Caco-2 (cell line): ENCODE measurements at regions not wholly inside any gene's neighbourhood (a gene's known extent, or its start where the extent isn't known, plus 50 kb on each side); places are given as distances from the start of the nearest gene placed in this dataset.

Experiments used
- BruUV-seq: library from RNA; stranded (reverse); fragments of 400-500 nt; replicated peaks from 2 replicates; lab custom pipeline; 2021; lab: Mats Ljungman, UMichigan
- CTCF ChIA-PET: fragments of 300-600 bp; sonication (Branson Sonifier 250); formaldehyde crosslinking; loops from one replicate; lab custom pipeline; 2022; ENCODE audit warnings: antibody characterized with exemption; lab: Charles Lee
- POLR2A ChIA-PET: fragments of 300-600 bp; sonication (Branson Sonifier 250); formaldehyde crosslinking; loops from one replicate; lab custom pipeline; 2022; ENCODE audit warnings: antibody characterized with exemption; lab: Charles Lee
- DNase-seq, 2 experiments: peaks; one replicate each; pipeline versions ENCODE4 v3.0.0 to v3.0.0-alpha.2; 2020 to 2022
- H3K27me3 ChIP-seq: replicated peaks from 2 replicates; pipeline ENCODE4 v1.6.0; 2011; ENCODE audit warnings: low read length; ENCODE audit not compliant: control insufficient read depth, insufficient read depth
- H3K36me3 ChIP-seq: 2 replicates; pipeline ENCODE4 v1.5.1; 2011; ENCODE audit warnings: low read length; ENCODE audit not compliant: control insufficient read depth, insufficient read depth
- H3K4me1 ChIP-seq: fragments of 250-450 bp; sonication (Bioruptor Pico); 2 replicates; pipeline ENCODE4 v1.5.1; 2020; ENCODE audit warnings: mild to moderate bottlenecking
- H3K4me3 ChIP-seq: 2 replicates; pipeline ENCODE4 v1.5.1; 2011; ENCODE audit warnings: low read depth, mild to moderate bottlenecking, control low read depth, low read length
- H3K9me3 ChIP-seq: fragments of 250-450 bp; sonication (Bioruptor Pico); 2 replicates; pipeline ENCODE4 v1.5.1; 2020; ENCODE audit warnings: mild to moderate bottlenecking, moderate library complexity
- H3K27ac Mint-ChIP-seq: one replicate; pipeline ENCODE4 v1.8.0; 2022; ENCODE audit warnings: mixed read lengths; ENCODE audit not compliant: unreplicated experiment
- H3K27me3 Mint-ChIP-seq: one replicate; pipeline ENCODE4 v1.8.0; 2022; ENCODE audit warnings: mixed read lengths; ENCODE audit not compliant: insufficient read depth, unreplicated experiment
- H3K36me3 Mint-ChIP-seq: one replicate; pipeline ENCODE4 v1.8.0; 2022; ENCODE audit warnings: mild to moderate bottlenecking, mixed read lengths; ENCODE audit not compliant: insufficient read depth, unreplicated experiment
- H3K4me1 Mint-ChIP-seq: one replicate; pipeline ENCODE4 v1.8.0; 2022; ENCODE audit warnings: low read depth, mixed read lengths; ENCODE audit not compliant: unreplicated experiment
- H3K4me3 Mint-ChIP-seq: one replicate; pipeline ENCODE4 v1.8.0; 2022; ENCODE audit warnings: mild to moderate bottlenecking, moderate library complexity, mixed read lengths; ENCODE audit not compliant: unreplicated experiment
- H3K9me3 Mint-ChIP-seq: one replicate; pipeline ENCODE4 v1.8.0; 2022; ENCODE audit warnings: mixed read lengths; ENCODE audit not compliant: unreplicated experiment
- CTCF ChIP-seq, 2 experiments: fragments of 200-600 bp in 1 of 2; IDR thresholded peaks; 1 replicate in 1 of 2; 2 replicates in 1 of 2; pipeline versions ENCODE4 v1.5.1 to v1.8.0; 2011 to 2022; ENCODE audit warnings: antibody characterized with exemption in 1 of 2, control low read depth in 1 of 2, inconsistent platforms in 1 of 2, low read depth in 1 of 2, low read length in 1 of 2, mild to moderate bottlenecking in 1 of 2, moderate library complexity in 1 of 2; ENCODE audit not compliant: insufficient read depth in 1 of 2, severe bottlenecking in 1 of 2, unreplicated experiment in 1 of 2
- intact Hi-C: fragments of 100-400 bp; cut with micrococcal nuclease; formaldehyde crosslinking; loops from one replicate; pipeline ENCODE4 v1.10.0; 2022; ENCODE audit not compliant: unreplicated experiment

- Mint-ChIP-seq H3K4me3 (no peak overlapping the region), H3K27ac (no peak overlapping the region), H3K9me3 (no peaks in the 10 kb centered on the region), H3K27me3 (peaks cover 7% of the 10 kb centered on the region), H3K4me1 (no peaks in the 10 kb centered on the region), H3K36me3 (no peaks in the 10 kb centered on the region)
- BruUV-seq = no TSS peak
- ChIA-PET CTCF (no interaction called here), POLR2A (no interaction called here)
- Histone ChIP-seq H3K27me3 (no peaks in the 10 kb centered on the region), H3K4me1 (no peaks in the 10 kb centered on the region), H3K4me3 (no peak overlapping the region), H3K36me3 (no peaks in the 10 kb centered on the region), H3K9me3 (no peaks in the 10 kb centered on the region)
- intact Hi-C loops = no loop called here
- no peak for TF ChIP-seq CTCF (IDR thresholded peaks at IDR 0.05; ENCODE audit: insufficient read depth in 1 of 2, low read depth in 1 of 2, low read length in 1 of 2, severe bottlenecking in 1 of 2, unreplicated experiment in 1 of 2)
- DNase-seq = no peak
Measured at GRCh38 chr1:57860325-57860724, 436.5 kb upstream of the DAB1 start.

GRCh38 chr1:57858740-57859139, 434.9 kb upstream of the DAB1 start:
- Histone ChIP-seq H3K4me3 (no peak overlapping the region), H3K36me3 (no peaks in the 10 kb centered on the region), H3K27me3 (no peaks in the 10 kb centered on the region), H3K9me3 (no peaks in the 10 kb centered on the region), H3K4me1 (no peaks in the 10 kb centered on the region)
- no peak for TF ChIP-seq CTCF (IDR thresholded peaks at IDR 0.05; ENCODE audit: insufficient read depth in 1 of 2, low read depth in 1 of 2, low read length in 1 of 2, severe bottlenecking in 1 of 2, unreplicated experiment in 1 of 2)
- Mint-ChIP-seq H3K4me3 (no peak overlapping the region), H3K36me3 (no peaks in the 10 kb centered on the region), H3K27me3 (peaks cover 7% of the 10 kb centered on the region), H3K4me1 (no peaks in the 10 kb centered on the region), H3K9me3 (no peaks in the 10 kb centered on the region), H3K27ac (no peak overlapping the region)
- no peak for DNase-seq
- ChIA-PET CTCF (no interaction called here), POLR2A (no interaction called here)
- intact Hi-C loops = no loop called here
- no TSS peak for BruUV-seq

GRCh38 chr1:57857809-57858208, 433.9 kb upstream of the DAB1 start:
- Histone ChIP-seq H3K36me3 (no peaks in the 10 kb centered on the region), H3K27me3 (no peaks in the 10 kb centered on the region), H3K4me3 (no peak overlapping the region), H3K4me1 (no peaks in the 10 kb centered on the region), H3K9me3 (no peaks in the 10 kb centered on the region)
- CTCF ChIA-PET = no interaction called here
- no peak for TF ChIP-seq CTCF (IDR thresholded peaks at IDR 0.05; ENCODE audit: insufficient read depth in 1 of 2, low read depth in 1 of 2, low read length in 1 of 2, severe bottlenecking in 1 of 2, unreplicated experiment in 1 of 2)
- Mint-ChIP-seq H3K27me3 (peaks cover 7% of the 10 kb centered on the region), H3K4me3 (no peak overlapping the region), H3K36me3 (no peaks in the 10 kb centered on the region), H3K27ac (no peak overlapping the region), H3K9me3 (no peaks in the 10 kb centered on the region), H3K4me1 (no peaks in the 10 kb centered on the region)
- POLR2A ChIA-PET = no interaction called here
- no peak for DNase-seq
- intact Hi-C loops = no loop called here
- no TSS peak for BruUV-seq
